Activated CD4-positive, alpha-beta T cell treated with anti-CD3 and anti-CD28 coated beads, Interleukin-2, amount 10 ng/mL, durations not matched to agents 24 days and 14 days (primary cell): ENCODE measurements at regions not wholly inside any gene's neighbourhood (a gene's known extent, or its start where the extent isn't known, plus 50 kb on each side); places are given as distances from the start of the nearest gene placed in this dataset.

ENCODE experiments used
- DNase-seq: peaks from one replicate; pipeline ENCODE4 v3.0.0; 2022
- H3K27ac Mint-ChIP-seq: one replicate; pipeline ENCODE4 v1.8.0; 2022; ENCODE audit warnings: mild to moderate bottlenecking, mixed read lengths
- H3K27me3 Mint-ChIP-seq: one replicate; pipeline ENCODE4 v1.8.0; 2022; ENCODE audit warnings: mixed read lengths
- H3K36me3 Mint-ChIP-seq: one replicate; pipeline ENCODE4 v1.8.0; 2022; ENCODE audit warnings: low read depth, mild to moderate bottlenecking, mixed read lengths
- H3K4me1 Mint-ChIP-seq: one replicate; pipeline ENCODE4 v1.8.0; 2021; ENCODE audit warnings: mixed read lengths
- H3K4me3 Mint-ChIP-seq: one replicate; pipeline ENCODE4 v1.8.0; 2022; ENCODE audit warnings: mild to moderate bottlenecking, moderate library complexity, mixed read lengths
- H3K9me3 Mint-ChIP-seq: one replicate; pipeline ENCODE4 v1.8.0; 2021; ENCODE audit warnings: mixed read lengths
- intact Hi-C: fragments of 100-400 bp; cut with micrococcal nuclease; formaldehyde crosslinking; loops from one replicate; pipeline ENCODE4 v1.15.1; 2023

DNA sequence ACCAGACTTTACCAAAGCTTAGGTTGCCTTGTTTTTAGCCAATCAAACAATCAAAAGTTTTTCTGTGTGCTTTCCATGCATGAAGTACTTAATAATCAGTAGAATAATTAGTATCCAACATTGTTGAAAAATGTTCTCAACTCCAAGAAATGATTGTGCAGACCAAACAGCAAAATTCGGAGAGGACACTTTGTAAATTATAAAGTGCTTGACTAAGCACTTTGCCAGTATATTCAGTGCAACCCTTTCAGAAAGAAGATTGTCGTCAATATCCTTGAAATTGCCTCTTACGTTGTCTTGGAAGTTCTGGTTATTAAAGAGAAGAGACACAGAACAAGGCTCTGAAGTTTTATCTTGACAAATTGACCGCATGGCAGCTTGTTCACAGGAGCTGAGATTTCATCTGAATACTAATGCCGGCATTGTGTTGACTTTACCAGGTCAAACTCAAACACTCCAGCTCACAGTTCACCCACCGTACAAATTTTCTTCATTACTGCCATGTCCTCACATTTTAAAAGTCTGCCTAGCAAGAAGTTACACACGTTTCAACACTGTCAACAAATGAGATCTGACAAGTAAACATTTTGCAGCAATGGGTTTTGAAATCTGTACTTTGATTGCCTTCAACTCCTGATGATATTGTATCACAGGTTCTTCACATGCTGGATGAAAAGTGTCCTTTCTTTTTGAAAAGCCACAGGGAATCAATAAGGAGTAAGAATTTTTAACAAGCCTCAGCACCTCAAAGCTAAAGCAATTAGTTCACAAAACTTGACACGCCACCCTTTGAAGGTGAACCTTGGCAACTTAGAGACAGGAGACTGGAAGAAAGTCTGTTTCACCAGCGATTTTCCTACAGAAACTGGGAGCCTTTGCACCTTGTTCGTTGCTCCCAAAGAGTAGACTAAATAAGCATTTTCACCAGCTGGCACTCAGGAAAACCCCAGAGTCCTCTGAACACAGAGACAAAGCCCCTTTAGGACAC, 150.9 kb downstream of the RFC3 start:
- H3K36me3 Mint-ChIP-seq: no peaks in the 10 kb centered on the region
- DNase-seq: no peak
- peaks cover 9% of the 10 kb centered on the region for H3K9me3 Mint-ChIP-seq
- H3K4me3 Mint-ChIP-seq: no peak overlapping the region
- intact Hi-C loops: no loop called here
- H3K4me1 Mint-ChIP-seq: no peaks in the 10 kb centered on the region
- no peaks in the 10 kb centered on the region for H3K27me3 Mint-ChIP-seq
- no peak overlapping the region for H3K27ac Mint-ChIP-seq

- DNase-seq: no peak
- no peaks in the 10 kb centered on the region for H3K4me1 Mint-ChIP-seq
- H3K27me3 Mint-ChIP-seq: no peaks in the 10 kb centered on the region
- H3K36me3 Mint-ChIP-seq: no peaks in the 10 kb centered on the region
- H3K4me3 Mint-ChIP-seq: no peak overlapping the region
- no peak overlapping the region for H3K27ac Mint-ChIP-seq
- peaks cover 7% of the 10 kb centered on the region for H3K9me3 Mint-ChIP-seq
- intact Hi-C loops: no loop called here
Observed at GRCh38 chr13:33970746-33971561, 153.0 kb downstream of the RFC3 start.

- Mint-ChIP-seq H3K4me3 (no peak overlapping the region), H3K27ac (no peak overlapping the region), H3K4me1 (no peaks in the 10 kb centered on the region), H3K9me3 (peaks cover 7% of the 10 kb centered on the region), H3K36me3 (no peaks in the 10 kb centered on the region), H3K27me3 (no peaks in the 10 kb centered on the region)
- intact Hi-C loops: no loop called here
- DNase-seq: no peak
Observed at GRCh38 chr13:33971562-33971819, 153.5 kb downstream of the RFC3 start.

GRCh38 chr13:33973194-33973593, 155.2 kb downstream of the RFC3 start:
- Mint-ChIP-seq H3K4me3 (no peak overlapping the region), H3K27me3 (no peaks in the 10 kb centered on the region), H3K4me1 (no peaks in the 10 kb centered on the region), H3K27ac (no peak overlapping the region), H3K9me3 (peaks cover 7% of the 10 kb centered on the region), H3K36me3 (no peaks in the 10 kb centered on the region)
- intact Hi-C loops: no loop called here
- no peak for DNase-seq

DNA sequence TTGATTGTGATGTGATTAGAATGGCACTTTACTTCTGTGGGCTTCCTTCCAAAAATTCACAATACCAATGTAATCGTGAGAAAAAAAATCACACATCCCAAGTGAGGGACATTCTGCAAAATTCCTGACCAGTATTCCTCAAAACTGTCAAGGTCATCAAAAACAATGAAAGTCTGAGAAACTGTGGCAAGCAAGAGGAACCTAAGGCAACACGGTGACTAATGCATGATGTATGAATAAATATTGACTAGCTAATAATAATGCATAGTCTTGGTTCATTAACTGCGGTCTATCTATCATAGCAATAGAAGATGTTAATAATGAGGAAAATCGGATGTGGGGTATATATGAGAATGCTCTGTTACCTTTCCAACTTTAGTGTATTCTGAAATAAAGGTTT, 159.0 kb downstream of the RFC3 start:
- no peak overlapping the region for H3K4me3 Mint-ChIP-seq
- no peak for DNase-seq
- no peaks in the 10 kb centered on the region for H3K4me1 Mint-ChIP-seq
- H3K27ac Mint-ChIP-seq: no peak overlapping the region
- H3K27me3 Mint-ChIP-seq: no peaks in the 10 kb centered on the region
- no peaks in the 10 kb centered on the region for H3K9me3 Mint-ChIP-seq
- H3K36me3 Mint-ChIP-seq: no peaks in the 10 kb centered on the region
- intact Hi-C loops: no loop called here

- Mint-ChIP-seq H3K27ac (no peak overlapping the region), H3K4me1 (no peaks in the 10 kb centered on the region), H3K36me3 (no peaks in the 10 kb centered on the region), H3K4me3 (no peak overlapping the region), H3K9me3 (no peaks in the 10 kb centered on the region), H3K27me3 (no peaks in the 10 kb centered on the region)
- intact Hi-C loops: no loop called here
- DNase-seq: no peak
Observed at GRCh38 chr13:33978653-33979052, 160.7 kb downstream of the RFC3 start.

DNA sequence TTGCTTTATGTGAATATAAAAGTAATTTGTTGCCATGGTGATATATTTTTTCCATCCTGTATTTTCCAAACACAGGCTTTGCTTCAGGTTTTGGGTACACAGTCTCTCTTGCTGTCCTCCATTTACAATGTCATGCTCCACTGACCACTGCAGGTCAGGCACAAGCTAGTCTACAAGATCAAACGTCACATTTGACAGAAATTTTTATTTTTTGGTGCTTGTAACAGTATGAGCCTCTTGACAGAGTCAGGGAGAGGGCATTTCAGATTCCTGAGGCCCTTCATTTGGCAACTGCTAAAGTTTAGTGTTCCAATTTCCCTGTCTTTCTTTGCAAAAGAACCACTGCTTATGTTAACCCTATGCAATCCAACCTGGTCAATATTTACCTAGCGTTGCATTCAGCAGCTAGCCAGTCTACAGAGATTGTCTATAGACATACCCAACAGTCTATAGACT, 175.0 kb downstream of the RFC3 start:
- Mint-ChIP-seq H3K4me3 (no peak overlapping the region), H3K4me1 (no peaks in the 10 kb centered on the region), H3K36me3 (no peaks in the 10 kb centered on the region), H3K9me3 (no peaks in the 10 kb centered on the region), H3K27ac (no peak overlapping the region), H3K27me3 (no peaks in the 10 kb centered on the region)
- intact Hi-C loops: no loop called here
- no peak for DNase-seq

DNA sequence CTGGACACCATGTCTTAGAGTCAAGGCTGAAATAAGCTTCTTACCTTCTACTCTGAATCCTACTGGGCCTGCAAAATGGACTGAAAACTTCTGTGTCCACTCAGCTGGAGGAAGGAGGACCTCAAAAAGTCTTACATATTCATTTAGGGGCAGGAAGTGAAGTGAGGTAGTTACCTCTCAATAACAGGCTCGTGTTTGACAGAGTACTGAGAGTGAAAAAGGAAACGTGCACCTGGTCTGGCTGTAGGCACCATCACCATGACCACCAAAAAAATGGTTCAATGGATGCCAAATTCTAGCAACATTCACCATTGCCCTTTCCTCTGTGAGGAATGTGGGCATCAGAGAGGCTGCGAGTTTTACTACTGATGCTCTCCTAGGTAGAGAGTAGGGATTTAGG, 176.2 kb downstream of the RFC3 start:
- Mint-ChIP-seq H3K36me3 (no peaks in the 10 kb centered on the region), H3K27me3 (no peaks in the 10 kb centered on the region), H3K27ac (no peak overlapping the region), H3K4me3 (no peak overlapping the region), H3K9me3 (no peaks in the 10 kb centered on the region), H3K4me1 (no peaks in the 10 kb centered on the region)
- no peak for DNase-seq
- intact Hi-C loops: no loop called here

DNA sequence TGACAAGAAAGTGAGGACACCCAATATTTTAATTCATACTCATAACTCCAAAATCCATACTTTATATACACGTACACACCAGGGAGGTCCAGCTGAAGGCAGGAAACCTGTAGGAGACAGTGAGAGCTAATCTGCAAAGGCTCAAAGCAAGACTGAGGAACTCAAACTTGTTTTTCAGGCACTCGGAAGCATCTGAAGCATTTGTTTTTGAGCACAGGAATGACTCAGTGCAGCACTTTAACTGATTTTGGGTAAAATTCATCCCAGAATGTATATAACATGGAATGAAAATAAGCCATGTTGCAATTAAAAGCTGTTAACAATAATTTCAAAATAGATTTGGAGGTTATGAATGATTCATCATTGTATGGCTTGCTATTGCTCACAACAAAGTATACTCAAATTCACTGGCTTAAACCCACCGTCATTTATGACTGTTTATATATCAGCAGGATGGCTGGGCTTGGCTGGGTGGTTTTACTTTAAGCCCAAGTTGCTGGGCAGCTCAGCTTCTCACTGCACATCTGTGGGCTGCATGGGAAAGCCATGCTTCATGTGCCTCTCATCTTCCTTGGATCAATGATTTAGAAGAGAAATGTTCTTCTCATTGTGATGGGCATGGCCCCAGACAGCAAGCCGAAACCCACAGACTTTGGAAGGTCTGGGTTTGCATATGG, 177.0 kb downstream of the RFC3 start:
- intact Hi-C loops: no loop called here
- Mint-ChIP-seq H3K36me3 (no peaks in the 10 kb centered on the region), H3K9me3 (no peaks in the 10 kb centered on the region), H3K4me3 (no peak overlapping the region), H3K27me3 (no peaks in the 10 kb centered on the region), H3K4me1 (no peaks in the 10 kb centered on the region), H3K27ac (no peak overlapping the region)
- DNase-seq: no peak

GRCh38 chr13:33996636-33997035, 178.7 kb downstream of the RFC3 start:
- no peak for DNase-seq
- intact Hi-C loops: no loop called here
- Mint-ChIP-seq H3K27me3 (no peaks in the 10 kb centered on the region), H3K27ac (no peak overlapping the region), H3K9me3 (no peaks in the 10 kb centered on the region), H3K4me1 (no peaks in the 10 kb centered on the region), H3K4me3 (no peak overlapping the region), H3K36me3 (no peaks in the 10 kb centered on the region)

- H3K27me3 Mint-ChIP-seq: no peaks in the 10 kb centered on the region
- intact Hi-C loops: no loop called here
- H3K27ac Mint-ChIP-seq: no peak overlapping the region
- H3K36me3 Mint-ChIP-seq: no peaks in the 10 kb centered on the region
- no peak overlapping the region for H3K4me3 Mint-ChIP-seq
- H3K9me3 Mint-ChIP-seq: no peaks in the 10 kb centered on the region
- DNase-seq: no peak
- H3K4me1 Mint-ChIP-seq: no peaks in the 10 kb centered on the region
Observed at GRCh38 chr13:33997574-33997973, 179.6 kb downstream of the RFC3 start.

- Mint-ChIP-seq H3K9me3 (no peaks in the 10 kb centered on the region), H3K4me1 (no peaks in the 10 kb centered on the region), H3K27me3 (no peaks in the 10 kb centered on the region), H3K27ac (no peak overlapping the region), H3K36me3 (no peaks in the 10 kb centered on the region), H3K4me3 (no peak overlapping the region)
- intact Hi-C loops: no loop called here
- no peak for DNase-seq
Observed at GRCh38 chr13:33999811-34000605, 182.1 kb downstream of the RFC3 start.

GRCh38 chr13:34000955-34001354, 183.0 kb downstream of the RFC3 start:
- intact Hi-C loops: no loop called here
- H3K9me3 Mint-ChIP-seq: no peaks in the 10 kb centered on the region
- H3K36me3 Mint-ChIP-seq: no peaks in the 10 kb centered on the region
- no peaks in the 10 kb centered on the region for H3K27me3 Mint-ChIP-seq
- no peak overlapping the region for H3K27ac Mint-ChIP-seq
- H3K4me1 Mint-ChIP-seq: no peaks in the 10 kb centered on the region
- DNase-seq: no peak
- no peak overlapping the region for H3K4me3 Mint-ChIP-seq
